ENCODE measurements at regions not wholly inside any gene's neighbourhood (a gene's known extent, or its start where the extent isn't known, plus 50 kb on each side); places are given as distances from the start of the nearest gene placed in this dataset.
A peak's percentile ranks its signal among the peaks of the same experiment; 100 is the strongest.

DNA sequence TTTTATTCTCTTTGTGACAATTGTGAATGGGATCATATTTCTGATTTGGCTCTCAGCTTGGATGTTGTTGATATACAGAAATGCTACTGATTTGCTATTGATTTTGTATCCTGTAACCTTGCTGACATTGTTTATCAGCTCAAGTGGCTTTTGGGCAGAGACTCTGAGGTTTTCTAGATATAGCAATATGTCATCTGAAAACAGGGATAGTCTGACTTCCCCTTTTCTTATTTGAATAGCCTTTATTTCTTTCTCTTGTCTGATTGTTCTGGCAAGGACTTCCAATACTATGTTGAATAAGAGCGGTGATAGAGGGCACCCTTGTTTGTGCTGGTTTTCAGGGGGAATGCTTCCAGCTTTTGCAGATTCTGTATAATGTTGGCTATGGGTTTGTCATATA, 150.8 kb downstream of the FASLG start:
- H3K27ac ChIP-seq (replicated peaks): no peak overlapping the region
- H3K27me3 ChIP-seq (ENCODE audit: insufficient read depth, poor library complexity, severe bottlenecking): no peaks in the 10 kb centered on the region
- H3K4me3 ChIP-seq (replicated peaks; ENCODE audit: insufficient read depth, low read length): no peak overlapping the region
- no peak for DNase-seq (ENCODE audit: low read depth in 1 of 2, low spot score in 1 of 2)
- no peak for TF ChIP-seq GABPA (IDR thresholded peaks at IDR 0.05; ENCODE audit: low read depth)
- TF ChIP-seq SPI1 (IDR thresholded peaks at IDR 0.05; ENCODE audit: borderline replicate concordance, low read depth): peak; percentile 93

DNA sequence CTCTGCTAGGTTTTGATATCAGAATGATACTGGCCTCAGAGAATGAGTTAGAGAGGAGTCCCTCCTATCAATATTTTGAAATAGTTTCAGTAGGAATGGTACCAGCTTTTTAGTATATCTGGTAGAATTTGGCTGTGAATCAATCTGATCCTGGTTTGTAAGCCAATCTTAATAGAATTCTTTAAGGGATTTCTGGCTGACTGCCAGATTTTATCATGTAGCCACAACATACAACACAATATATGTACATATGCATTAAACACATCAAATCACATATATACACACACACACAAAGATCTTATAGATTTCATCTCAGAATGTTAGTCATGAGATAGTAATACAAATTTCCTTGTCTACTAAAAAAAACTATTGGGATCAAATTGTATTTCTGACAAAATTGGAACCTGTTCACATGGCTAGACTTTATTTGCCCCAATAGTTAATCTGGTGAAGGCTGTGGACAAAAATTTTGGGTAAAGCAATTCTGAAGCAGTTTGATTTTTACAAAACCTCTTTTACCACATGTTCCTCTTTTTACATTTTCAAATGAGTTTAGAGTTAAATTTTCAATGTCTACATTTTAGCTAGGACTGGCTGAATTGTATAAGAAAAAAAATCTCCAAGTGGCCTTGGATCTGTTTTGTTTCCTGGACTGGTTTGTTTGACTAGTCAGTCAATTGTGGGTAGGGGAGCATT, 151.7 kb downstream of the FASLG start:
- TF ChIP-seq POLR2AphosphoS5 (IDR thresholded peaks at IDR 0.05; ENCODE audit: low read depth) (no peak), SPI1 (IDR thresholded peaks at IDR 0.05; ENCODE audit: borderline replicate concordance, low read depth) (no peak), GABPA (IDR thresholded peaks at IDR 0.05; ENCODE audit: low read depth) (no peak)
- TF ChIP-seq, protein P1, sequence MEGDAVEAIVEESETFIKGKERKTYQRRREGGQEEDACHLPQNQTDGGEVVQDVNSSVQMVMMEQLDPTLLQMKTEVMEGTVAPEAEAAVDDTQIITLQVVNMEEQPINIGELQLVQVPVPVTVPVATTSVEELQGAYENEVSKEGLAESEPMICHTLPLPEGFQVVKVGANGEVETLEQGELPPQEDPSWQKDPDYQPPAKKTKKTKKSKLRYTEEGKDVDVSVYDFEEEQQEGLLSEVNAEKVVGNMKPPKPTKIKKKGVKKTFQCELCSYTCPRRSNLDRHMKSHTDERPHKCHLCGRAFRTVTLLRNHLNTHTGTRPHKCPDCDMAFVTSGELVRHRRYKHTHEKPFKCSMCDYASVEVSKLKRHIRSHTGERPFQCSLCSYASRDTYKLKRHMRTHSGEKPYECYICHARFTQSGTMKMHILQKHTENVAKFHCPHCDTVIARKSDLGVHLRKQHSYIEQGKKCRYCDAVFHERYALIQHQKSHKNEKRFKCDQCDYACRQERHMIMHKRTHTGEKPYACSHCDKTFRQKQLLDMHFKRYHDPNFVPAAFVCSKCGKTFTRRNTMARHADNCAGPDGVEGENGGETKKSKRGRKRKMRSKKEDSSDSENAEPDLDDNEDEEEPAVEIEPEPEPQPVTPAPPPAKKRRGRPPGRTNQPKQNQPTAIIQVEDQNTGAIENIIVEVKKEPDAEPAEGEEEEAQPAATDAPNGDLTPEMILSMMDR (IDR thresholded peaks at IDR 0.05; ENCODE audit: insufficient read depth, low read length): no peak
- TF ChIP-seq, protein P2, sequence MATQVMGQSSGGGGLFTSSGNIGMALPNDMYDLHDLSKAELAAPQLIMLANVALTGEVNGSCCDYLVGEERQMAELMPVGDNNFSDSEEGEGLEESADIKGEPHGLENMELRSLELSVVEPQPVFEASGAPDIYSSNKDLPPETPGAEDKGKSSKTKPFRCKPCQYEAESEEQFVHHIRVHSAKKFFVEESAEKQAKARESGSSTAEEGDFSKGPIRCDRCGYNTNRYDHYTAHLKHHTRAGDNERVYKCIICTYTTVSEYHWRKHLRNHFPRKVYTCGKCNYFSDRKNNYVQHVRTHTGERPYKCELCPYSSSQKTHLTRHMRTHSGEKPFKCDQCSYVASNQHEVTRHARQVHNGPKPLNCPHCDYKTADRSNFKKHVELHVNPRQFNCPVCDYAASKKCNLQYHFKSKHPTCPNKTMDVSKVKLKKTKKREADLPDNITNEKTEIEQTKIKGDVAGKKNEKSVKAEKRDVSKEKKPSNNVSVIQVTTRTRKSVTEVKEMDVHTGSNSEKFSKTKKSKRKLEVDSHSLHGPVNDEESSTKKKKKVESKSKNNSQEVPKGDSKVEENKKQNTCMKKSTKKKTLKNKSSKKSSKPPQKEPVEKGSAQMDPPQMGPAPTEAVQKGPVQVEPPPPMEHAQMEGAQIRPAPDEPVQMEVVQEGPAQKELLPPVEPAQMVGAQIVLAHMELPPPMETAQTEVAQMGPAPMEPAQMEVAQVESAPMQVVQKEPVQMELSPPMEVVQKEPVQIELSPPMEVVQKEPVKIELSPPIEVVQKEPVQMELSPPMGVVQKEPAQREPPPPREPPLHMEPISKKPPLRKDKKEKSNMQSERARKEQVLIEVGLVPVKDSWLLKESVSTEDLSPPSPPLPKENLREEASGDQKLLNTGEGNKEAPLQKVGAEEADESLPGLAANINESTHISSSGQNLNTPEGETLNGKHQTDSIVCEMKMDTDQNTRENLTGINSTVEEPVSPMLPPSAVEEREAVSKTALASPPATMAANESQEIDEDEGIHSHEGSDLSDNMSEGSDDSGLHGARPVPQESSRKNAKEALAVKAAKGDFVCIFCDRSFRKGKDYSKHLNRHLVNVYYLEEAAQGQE (IDR thresholded peaks at IDR 0.05; ENCODE audit: insufficient replicate concordance, low read depth): no peak
- DNase-seq (ENCODE audit: low read depth in 1 of 2, low spot score in 1 of 2): no peak
- no peak overlapping the region for H3K27ac ChIP-seq (replicated peaks)
- no peak overlapping the region for H3K4me3 ChIP-seq (replicated peaks; ENCODE audit: insufficient read depth, low read length)
- no peaks in the 10 kb centered on the region for H3K27me3 ChIP-seq (ENCODE audit: insufficient read depth, poor library complexity, severe bottlenecking)

DNA sequence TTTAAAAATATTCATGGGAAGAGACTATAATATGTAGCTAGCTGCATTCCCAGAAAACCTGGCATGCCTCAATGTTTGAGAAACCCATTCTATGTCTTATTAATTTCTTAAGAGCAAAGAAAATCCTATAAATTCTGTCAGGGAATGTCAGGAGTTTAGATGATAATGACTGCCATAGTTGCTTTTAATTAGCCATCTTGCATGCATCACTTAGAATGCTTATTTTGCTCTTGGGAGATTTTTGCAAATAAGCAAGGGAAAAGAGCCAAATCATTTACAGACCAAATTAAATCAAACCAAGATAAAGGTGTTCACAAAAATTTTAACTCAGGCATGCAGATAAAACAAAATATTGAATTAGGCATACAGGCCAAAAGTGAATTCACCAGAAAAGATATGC, 152.8 kb downstream of the FASLG start:
- DNase-seq (ENCODE audit: low read depth in 1 of 2, low spot score in 1 of 2): no peak
- H3K27ac ChIP-seq (replicated peaks): no peak overlapping the region
- no peaks in the 10 kb centered on the region for H3K27me3 ChIP-seq (ENCODE audit: insufficient read depth, poor library complexity, severe bottlenecking)
- no peak for TF ChIP-seq POLR2AphosphoS5 (IDR thresholded peaks at IDR 0.05; ENCODE audit: low read depth)
- no peak for TF ChIP-seq SPI1 (IDR thresholded peaks at IDR 0.05; ENCODE audit: borderline replicate concordance, low read depth)
- H3K4me3 ChIP-seq (replicated peaks; ENCODE audit: insufficient read depth, low read length): no peak overlapping the region

DNA sequence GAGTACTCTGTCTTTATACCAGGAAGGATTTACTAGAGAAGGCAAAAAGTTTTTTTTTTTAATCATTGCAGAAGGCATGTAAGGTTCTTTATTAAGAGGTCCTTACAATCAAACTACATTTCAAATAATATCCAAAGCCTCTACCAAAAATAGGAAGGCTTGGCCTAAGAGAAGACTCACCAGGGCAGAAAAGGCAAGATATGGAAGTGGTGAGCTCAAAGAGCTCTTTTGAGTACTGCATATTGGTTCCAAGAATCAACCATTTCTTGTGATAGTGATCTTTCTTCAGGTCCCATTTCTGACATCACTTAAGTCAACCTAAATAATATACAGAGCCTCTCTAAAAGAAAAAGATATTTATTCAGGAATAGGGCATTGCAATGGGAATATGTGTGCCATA, 153.2 kb downstream of the FASLG start:
- DNase-seq (ENCODE audit: low read depth in 1 of 2, low spot score in 1 of 2): no peak
- TF ChIP-seq, protein P2 (IDR thresholded peaks at IDR 0.05; ENCODE audit: insufficient replicate concordance, low read depth): no peak
- TF ChIP-seq SPI1 (IDR thresholded peaks at IDR 0.05; ENCODE audit: borderline replicate concordance, low read depth) (no peak), POLR2AphosphoS5 (IDR thresholded peaks at IDR 0.05; ENCODE audit: low read depth) (no peak), GABPA (IDR thresholded peaks at IDR 0.05; ENCODE audit: low read depth) (no peak)
- TF ChIP-seq, protein P1 (IDR thresholded peaks at IDR 0.05; ENCODE audit: insufficient read depth, low read length): no peak
- Histone ChIP-seq H3K27ac (replicated peaks) (no peak overlapping the region), H3K4me3 (replicated peaks; ENCODE audit: insufficient read depth, low read length) (no peak overlapping the region), H3K27me3 (ENCODE audit: insufficient read depth, poor library complexity, severe bottlenecking) (no peaks in the 10 kb centered on the region)

DNA sequence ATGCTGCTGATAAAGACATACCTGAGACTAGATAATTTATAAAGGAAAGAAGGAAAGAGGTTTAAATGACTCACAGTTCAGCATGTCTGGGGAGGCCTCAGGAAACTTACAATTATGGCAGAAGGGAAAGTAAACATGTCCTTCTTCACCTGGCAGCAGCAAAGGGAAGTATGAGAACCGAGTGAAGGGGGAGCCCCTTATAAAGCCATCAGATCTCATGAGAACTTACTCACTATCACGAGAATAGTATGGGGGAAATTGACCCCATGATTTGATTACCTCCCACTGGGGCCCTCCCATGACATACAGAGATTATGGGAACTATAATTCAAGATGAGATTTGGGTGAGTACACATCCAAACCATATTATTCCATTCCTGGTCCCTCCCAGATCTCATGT, 154.4 kb downstream of the FASLG start:
- no peak for DNase-seq (ENCODE audit: low read depth in 1 of 2, low spot score in 1 of 2)
- Histone ChIP-seq H3K27me3 (ENCODE audit: insufficient read depth, poor library complexity, severe bottlenecking) (no peaks in the 10 kb centered on the region), H3K27ac (replicated peaks) (no peak overlapping the region), H3K4me3 (replicated peaks; ENCODE audit: insufficient read depth, low read length) (no peak overlapping the region)
- no peak for TF ChIP-seq SPI1 (IDR thresholded peaks at IDR 0.05; ENCODE audit: borderline replicate concordance, low read depth)
- TF ChIP-seq, protein P1 (IDR thresholded peaks at IDR 0.05; ENCODE audit: insufficient read depth, low read length): no peak
- TF ChIP-seq POLR2AphosphoS5 (IDR thresholded peaks at IDR 0.05; ENCODE audit: low read depth): no peak
- no peak for TF ChIP-seq GABPA (IDR thresholded peaks at IDR 0.05; ENCODE audit: low read depth)
- TF ChIP-seq, protein P2 (IDR thresholded peaks at IDR 0.05; ENCODE audit: insufficient replicate concordance, low read depth): no peak
